ENCODE measurements at regions not wholly inside any gene's neighbourhood (a gene's known extent, or its start where the extent isn't known, plus 50 kb on each side); places are given as distances from the start of the nearest gene placed in this dataset.

- TF ChIP-seq ARNTL (CRISPR knock-in tag; IDR thresholded peaks at IDR 0.05; ENCODE audit: borderline replicate concordance, low read depth) (no peak), SNAI2 (CRISPR knock-in tag; IDR thresholded peaks at IDR 0.05) (no peak), PATZ1 (CRISPR knock-in tag; IDR thresholded peaks at IDR 0.05; ENCODE audit: borderline replicate concordance) (no peak), CSDC2 (CRISPR knock-in tag; IDR thresholded peaks at IDR 0.05) (no peak), PPARA (CRISPR knock-in tag; IDR thresholded peaks at IDR 0.05; ENCODE audit: borderline replicate concordance) (no peak), ZNF565 (CRISPR knock-in tag; conservative IDR thresholded peaks at IDR 0.05; ENCODE audit: low read depth) (no peak), TSHZ2 (CRISPR knock-in tag; IDR thresholded peaks at IDR 0.05) (no peak)
- ATAC-seq, result peak; percentile 35; the same call in 2 of the 3 replicates
These were observed 1183.6 kb downstream of the BRD1 start for GRCh38 chr22:48644108-48644507.

GRCh38 chr22:48643066-48643731 is 1184.5 kb downstream of the BRD1 start:
- ATAC-seq, result no peak
- TF ChIP-seq PPARA (CRISPR knock-in tag; IDR thresholded peaks at IDR 0.05; ENCODE audit: borderline replicate concordance) (no peak), CSRNP3 (CRISPR knock-in tag; IDR thresholded peaks at IDR 0.05) (no peak), CSDC2 (CRISPR knock-in tag; IDR thresholded peaks at IDR 0.05) (no peak), PATZ1 (CRISPR knock-in tag; IDR thresholded peaks at IDR 0.05; ENCODE audit: borderline replicate concordance) (no peak)

GRCh38 chr22:48642550-48642949 is 1185.1 kb downstream of the BRD1 start:
- no peak for TF ChIP-seq PPARA (CRISPR knock-in tag; IDR thresholded peaks at IDR 0.05; ENCODE audit: borderline replicate concordance)
- no peak for TF ChIP-seq TSHZ2 (CRISPR knock-in tag; IDR thresholded peaks at IDR 0.05)
- TF ChIP-seq ZFP3 (CRISPR knock-in tag; IDR thresholded peaks at IDR 0.05), result no peak
- no peak for TF ChIP-seq ZNF8 (CRISPR knock-in tag; IDR thresholded peaks at IDR 0.05)
- no peak for TF ChIP-seq TOX (CRISPR knock-in tag; IDR thresholded peaks at IDR 0.05; ENCODE audit: borderline replicate concordance)
- no peak for TF ChIP-seq CSRNP3 (CRISPR knock-in tag; IDR thresholded peaks at IDR 0.05)
- no peak for TF ChIP-seq BACH2 (CRISPR knock-in tag; IDR thresholded peaks at IDR 0.05; ENCODE audit: borderline replicate concordance)
- no peak for TF ChIP-seq CREB5 (CRISPR knock-in tag; IDR thresholded peaks at IDR 0.05; ENCODE audit: low read depth)
- TF ChIP-seq SNAI2 (CRISPR knock-in tag; IDR thresholded peaks at IDR 0.05), result no peak
- TF ChIP-seq CSDC2 (CRISPR knock-in tag; IDR thresholded peaks at IDR 0.05), result no peak
- no peak for TF ChIP-seq ARNTL (CRISPR knock-in tag; IDR thresholded peaks at IDR 0.05; ENCODE audit: borderline replicate concordance, low read depth)
- TF ChIP-seq GLIS3 (CRISPR knock-in tag; IDR thresholded peaks at IDR 0.05), result no peak
- no peak for TF ChIP-seq RARB (CRISPR knock-in tag; IDR thresholded peaks at IDR 0.05)
- no peak for TF ChIP-seq OSR1 (CRISPR knock-in tag; IDR thresholded peaks at IDR 0.05)
- TF ChIP-seq ESRRG (CRISPR knock-in tag; IDR thresholded peaks at IDR 0.05), result no peak
- no peak for TF ChIP-seq ISL1 (CRISPR knock-in tag; IDR thresholded peaks at IDR 0.05)
- no peak for TF ChIP-seq ZNF70 (CRISPR knock-in tag; IDR thresholded peaks at IDR 0.05)

More at GRCh38 chr22:48642550-48642949, 1185.1 kb downstream of the BRD1 start:
- ATAC-seq, result no peak

Measured in SK-N-SH treated with all-trans-retinoic acid at 6 μM for 48 hours (cell line).